Keratinocyte (primary cell): ENCODE measurements at regions not wholly inside any gene's neighbourhood (a gene's known extent, or its start where the extent isn't known, plus 50 kb on each side); places are given as distances from the start of the nearest gene placed in this dataset.

Experiments
- DNase-seq: peaks from one replicate; pipeline ENCODE4 v3.0.0-alpha.2; 2011; ENCODE audit warnings: low read depth, missing footprints, low spot score
- FAIRE-seq: peaks from 2 replicates; lab custom pipeline; 2011; peaks lifted over from hg19 to GRCh38; lab: Jason Lieb, UNC
- H2AFZ ChIP-seq: 2 replicates; pipeline ENCODE4 v1.6.0; 2012; ENCODE audit warnings: low read length, control low read depth, inconsistent platforms; ENCODE audit not compliant: control insufficient read depth
- H3K27ac ChIP-seq: 2 replicates; pipeline ENCODE4 v1.5.1; 2011; ENCODE audit warnings: low read length; ENCODE audit not compliant: control insufficient read depth, insufficient read depth
- H3K27me3 ChIP-seq: 3 replicates; pipeline ENCODE4 v1.6.0; 2011; ENCODE audit warnings: low read length; ENCODE audit not compliant: control insufficient read depth, insufficient read depth; ENCODE audit errors: extremely low read depth
- H3K36me3 ChIP-seq, 2 experiments: 2 replicates in 1 of 2; 3 replicates in 1 of 2; pipeline ENCODE4 v1.5.1; 2011; ENCODE audit warnings: low read length in 2 of 2, mild to moderate bottlenecking in 1 of 2; ENCODE audit not compliant: control insufficient read depth in 2 of 2, insufficient read depth in 2 of 2; ENCODE audit errors: extremely low read depth in 1 of 2
- H3K4me1 ChIP-seq: 3 replicates; pipeline ENCODE4 v1.5.1; 2011; ENCODE audit warnings: low read length; ENCODE audit not compliant: control insufficient read depth, insufficient read depth; ENCODE audit errors: extremely low read depth
- H3K4me2 ChIP-seq: 3 replicates; pipeline ENCODE4 v1.6.0; 2011; ENCODE audit warnings: low read depth, low read length; ENCODE audit not compliant: control insufficient read depth, insufficient read depth; ENCODE audit errors: extremely low read depth
- H3K4me3 ChIP-seq, 3 experiments: fragments of 200-600 bp in 1 of 3; sonication (generic) in 1 of 3; 2 replicates in 2 of 3; 3 replicates in 1 of 3; pipeline ENCODE4 v1.5.1; 2011 to 2016; ENCODE audit warnings: low read length in 3 of 3, mild to moderate bottlenecking in 3 of 3, control low read depth in 2 of 3, inconsistent platforms in 1 of 3, low read depth in 1 of 3, mixed read lengths in 1 of 3, mixed run types in 1 of 3, moderate library complexity in 1 of 3; ENCODE audit not compliant: control insufficient read depth in 2 of 3, insufficient read depth in 2 of 3; ENCODE audit errors: extremely low read depth in 1 of 3
- H3K79me2 ChIP-seq: 2 replicates; pipeline ENCODE4 v1.6.0; 2012; ENCODE audit warnings: low read length; ENCODE audit not compliant: control insufficient read depth, insufficient read depth
- H3K9ac ChIP-seq: 3 replicates; pipeline ENCODE4 v1.6.0; 2011; ENCODE audit warnings: low read length; ENCODE audit not compliant: control insufficient read depth, insufficient read depth; ENCODE audit errors: extremely low read depth
- H3K9me1 ChIP-seq: 3 replicates; pipeline ENCODE4 v1.6.0; 2011; ENCODE audit warnings: low read length; ENCODE audit not compliant: control insufficient read depth, insufficient read depth; ENCODE audit errors: extremely low read depth
- H3K9me3 ChIP-seq: 2 replicates; pipeline ENCODE4 v1.5.1; 2012; ENCODE audit warnings: low read depth, low read length; ENCODE audit not compliant: control insufficient read depth
- H4K20me1 ChIP-seq: 3 replicates; pipeline ENCODE4 v1.6.0; 2011; ENCODE audit warnings: low read length; ENCODE audit not compliant: control insufficient read depth, insufficient read depth; ENCODE audit errors: extremely low read depth
- EZH2 ChIP-seq: IDR thresholded peaks from one replicate; pipeline ENCODE4 v1.6.1; 2012; ENCODE audit warnings: inconsistent platforms, mild to moderate bottlenecking, low read length, moderate library complexity
- dilution Hi-C: fragments of 300-500 bp; cut with MboI; formaldehyde crosslinking; loops from one replicate; pipeline ENCODE4 v1.7.0; 2020; ENCODE audit warnings: low sequenced_read_pairs; ENCODE audit not compliant: extremely low pct_ligation_motif_present
- TF ChIP-seq, protein P1 (sequence below), 3 experiments: IDR thresholded peaks in 1 of 3; conservative IDR thresholded peaks in 1 of 3; optimal IDR thresholded peaks in 1 of 3; 2 replicates in 2 of 3; 3 replicates in 1 of 3; pipeline versions ENCODE3 to v1.5.1; 2011; ENCODE audit warnings: low read length in 3 of 3, mild to moderate bottlenecking in 3 of 3, moderate library complexity in 2 of 3, control low read depth in 1 of 3, inconsistent platforms in 1 of 3; ENCODE audit not compliant: insufficient read depth in 2 of 3; ENCODE audit errors: extremely low read depth in 1 of 3

DNA sequence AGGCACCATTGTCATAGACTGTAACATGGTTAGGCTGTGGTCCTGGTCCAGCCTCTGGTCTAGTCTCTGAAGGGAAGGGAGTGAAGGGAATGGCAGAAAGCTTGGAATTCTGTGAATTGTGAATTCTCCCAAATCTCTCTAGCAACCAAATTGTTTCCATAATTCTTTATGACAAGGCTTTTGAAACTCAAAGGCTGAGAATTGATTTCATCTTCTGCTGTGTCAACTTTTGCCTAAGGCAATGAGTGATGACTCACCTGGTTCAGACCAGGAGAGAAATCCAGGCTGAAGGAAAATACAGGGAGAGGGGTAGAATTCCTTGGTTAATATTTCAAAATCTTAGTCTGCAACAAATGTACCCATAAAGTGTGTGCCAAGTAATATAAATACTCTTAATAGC lies 82.6 kb upstream of the ADPGK start:
- TF ChIP-seq EZH2, result no peak
- TF ChIP-seq, protein P1, sequence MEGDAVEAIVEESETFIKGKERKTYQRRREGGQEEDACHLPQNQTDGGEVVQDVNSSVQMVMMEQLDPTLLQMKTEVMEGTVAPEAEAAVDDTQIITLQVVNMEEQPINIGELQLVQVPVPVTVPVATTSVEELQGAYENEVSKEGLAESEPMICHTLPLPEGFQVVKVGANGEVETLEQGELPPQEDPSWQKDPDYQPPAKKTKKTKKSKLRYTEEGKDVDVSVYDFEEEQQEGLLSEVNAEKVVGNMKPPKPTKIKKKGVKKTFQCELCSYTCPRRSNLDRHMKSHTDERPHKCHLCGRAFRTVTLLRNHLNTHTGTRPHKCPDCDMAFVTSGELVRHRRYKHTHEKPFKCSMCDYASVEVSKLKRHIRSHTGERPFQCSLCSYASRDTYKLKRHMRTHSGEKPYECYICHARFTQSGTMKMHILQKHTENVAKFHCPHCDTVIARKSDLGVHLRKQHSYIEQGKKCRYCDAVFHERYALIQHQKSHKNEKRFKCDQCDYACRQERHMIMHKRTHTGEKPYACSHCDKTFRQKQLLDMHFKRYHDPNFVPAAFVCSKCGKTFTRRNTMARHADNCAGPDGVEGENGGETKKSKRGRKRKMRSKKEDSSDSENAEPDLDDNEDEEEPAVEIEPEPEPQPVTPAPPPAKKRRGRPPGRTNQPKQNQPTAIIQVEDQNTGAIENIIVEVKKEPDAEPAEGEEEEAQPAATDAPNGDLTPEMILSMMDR (optimal IDR thresholded peaks at IDR 0.05 in 1 of 3, IDR thresholded peaks at IDR 0.05 in 1 of 3, conservative IDR thresholded peaks at IDR 0.05 in 1 of 3; ENCODE audit: extremely low read depth in 1 of 3, insufficient read depth in 2 of 3, low read length in 3 of 3), result no peak
- DNase-seq (no peak), FAIRE-seq (no peak)
- Histone ChIP-seq H3K27me3 (peaks cover 8% of the 10 kb centered on the region), H3K27ac (no peak overlapping the region), H3K4me3 (no peak overlapping the region), H3K36me3 (no peaks in the 10 kb centered on the region), H3K9me3 (no peaks in the 10 kb centered on the region), H4K20me1 (no peaks in the 10 kb centered on the region), H2AFZ (no peak overlapping the region), H3K9ac (no peak overlapping the region), H3K4me1 (no peaks in the 10 kb centered on the region), H3K79me2 (no peaks in the 10 kb centered on the region), H3K4me2 (no peak overlapping the region), H3K9me1 (no peaks in the 10 kb centered on the region)
- dilution Hi-C loops, result no loop called here

DNA sequence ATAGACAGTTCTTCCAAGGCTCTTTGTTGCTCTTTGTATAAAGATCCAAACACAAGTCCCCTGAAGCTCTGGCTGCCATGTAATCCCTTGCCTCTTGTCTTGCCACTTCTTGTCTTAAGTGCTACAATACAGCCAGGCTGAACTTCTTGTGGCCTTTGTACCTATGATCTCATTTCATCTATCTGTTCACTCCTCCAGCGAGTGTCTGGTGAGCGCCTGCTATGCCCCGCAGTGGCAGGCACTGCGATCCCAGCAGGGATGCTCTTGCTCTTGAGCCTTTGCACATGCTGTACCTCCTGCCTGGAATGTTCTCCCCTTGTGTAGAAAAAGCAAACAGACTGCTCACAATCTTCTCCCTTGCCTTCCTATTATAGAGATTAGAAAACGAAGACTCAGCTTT lies 81.9 kb upstream of the ADPGK start:
- Histone ChIP-seq H3K4me1 (no peaks in the 10 kb centered on the region), H3K79me2 (no peaks in the 10 kb centered on the region), H3K9me3 (no peaks in the 10 kb centered on the region), H3K9me1 (no peaks in the 10 kb centered on the region), H3K9ac (no peak overlapping the region), H3K36me3 (no peaks in the 10 kb centered on the region), H3K4me2 (no peak overlapping the region), H2AFZ (no peak overlapping the region), H3K4me3 (no peak overlapping the region), H3K27me3 (peaks cover 8% of the 10 kb centered on the region), H3K27ac (no peak overlapping the region), H4K20me1 (no peaks in the 10 kb centered on the region)
- no peak for FAIRE-seq
- no peak for DNase-seq
- TF ChIP-seq EZH2, result no peak
- TF ChIP-seq, protein P1 (optimal IDR thresholded peaks at IDR 0.05 in 1 of 3, IDR thresholded peaks at IDR 0.05 in 1 of 3, conservative IDR thresholded peaks at IDR 0.05 in 1 of 3; ENCODE audit: extremely low read depth in 1 of 3, insufficient read depth in 2 of 3, low read length in 3 of 3), result no peak
- dilution Hi-C loops, result no loop called here
